ENCODE measurements at regions not wholly inside any gene's neighbourhood (a gene's known extent, or its start where the extent isn't known, plus 50 kb on each side); places are given as distances from the start of the nearest gene placed in this dataset.

DNA sequence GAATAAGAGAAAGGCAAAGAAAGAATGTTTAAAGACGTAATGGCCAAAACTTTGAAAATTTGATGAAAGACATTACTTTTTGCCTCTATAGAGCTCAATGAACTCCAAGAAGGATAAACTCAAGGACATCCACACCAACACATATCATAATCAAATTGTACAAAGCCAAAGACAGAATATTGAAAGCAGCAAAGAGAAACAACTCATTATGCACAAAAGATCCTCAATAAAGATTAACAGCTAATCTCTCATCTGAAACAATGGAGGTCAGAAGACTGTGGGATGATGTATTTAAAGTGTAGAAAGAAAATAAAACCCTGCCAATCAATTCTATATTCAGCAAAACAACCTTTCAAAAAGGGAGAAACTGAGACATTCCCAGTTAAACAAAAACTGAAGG lies 129.1 kb upstream of the TEX13D start:
- Histone ChIP-seq H3K36me3 (ENCODE audit: insufficient read depth, low read length) (no peaks in the 10 kb centered on the region), H3K4me2 (ENCODE audit: low read length) (no peak overlapping the region), H3K9ac (ENCODE audit: low read length) (no peak overlapping the region), H4K20me1 (ENCODE audit: insufficient read depth, low read length) (no peaks in the 10 kb centered on the region), H2AFZ (ENCODE audit: low read length) (no peak overlapping the region), H3F3A (ENCODE audit: insufficient read depth, low read length) (no peaks in the 10 kb centered on the region), H3K79me2 (ENCODE audit: insufficient read depth, low read length) (no peaks in the 10 kb centered on the region), H3K27ac (ENCODE audit: low read depth, low read length, poor library complexity, severe bottlenecking) (no peak overlapping the region), H3K4me3 (ENCODE audit: low read depth, low read length, poor library complexity, severe bottlenecking) (no peak overlapping the region), H3K27me3 (ENCODE audit: insufficient read depth, low read length) (no peaks in the 10 kb centered on the region), H3K4me1 (ENCODE audit: insufficient read depth, low read length, severe bottlenecking) (no peaks in the 10 kb centered on the region), H3K9me3 (ENCODE audit: low read length) (no peaks in the 10 kb centered on the region), H3K9me2 (ENCODE audit: low read depth, low read length) (no peaks in the 10 kb centered on the region)
- TF ChIP-seq EZH2 (IDR thresholded peaks at IDR 0.05; ENCODE audit: borderline replicate concordance, low read length) (no peak), CTCF (IDR thresholded peaks at IDR 0.05; ENCODE audit: low read length) (no peak)

GRCh38 chrX:124208660-124209059 lies 123.8 kb upstream of the TEX13D start:
- no peak overlapping the region for H2AFZ ChIP-seq (ENCODE audit: low read length)
- H3K27ac ChIP-seq (ENCODE audit: low read depth, low read length, poor library complexity, severe bottlenecking) = no peak overlapping the region
- no peak overlapping the region for H3K9ac ChIP-seq (ENCODE audit: low read length)
- no peak overlapping the region for H3K4me3 ChIP-seq (ENCODE audit: low read depth, low read length, poor library complexity, severe bottlenecking)
- no peaks in the 10 kb centered on the region for H3K9me2 ChIP-seq (ENCODE audit: low read depth, low read length)
- no peaks in the 10 kb centered on the region for H3K27me3 ChIP-seq (ENCODE audit: insufficient read depth, low read length)
- TF ChIP-seq EZH2 (IDR thresholded peaks at IDR 0.05; ENCODE audit: borderline replicate concordance, low read length) (no peak), CTCF (IDR thresholded peaks at IDR 0.05; ENCODE audit: low read length) (no peak)
- no peaks in the 10 kb centered on the region for H3K9me3 ChIP-seq (ENCODE audit: low read length)
- no peaks in the 10 kb centered on the region for H3K4me1 ChIP-seq (ENCODE audit: insufficient read depth, low read length, severe bottlenecking)
- H4K20me1 ChIP-seq (ENCODE audit: insufficient read depth, low read length) = no peaks in the 10 kb centered on the region
- no peak overlapping the region for H3K4me2 ChIP-seq (ENCODE audit: low read length)
- no peaks in the 10 kb centered on the region for H3F3A ChIP-seq (ENCODE audit: insufficient read depth, low read length)
- H3K36me3 ChIP-seq (ENCODE audit: insufficient read depth, low read length) = no peaks in the 10 kb centered on the region
- H3K79me2 ChIP-seq (ENCODE audit: insufficient read depth, low read length) = no peaks in the 10 kb centered on the region

DNA sequence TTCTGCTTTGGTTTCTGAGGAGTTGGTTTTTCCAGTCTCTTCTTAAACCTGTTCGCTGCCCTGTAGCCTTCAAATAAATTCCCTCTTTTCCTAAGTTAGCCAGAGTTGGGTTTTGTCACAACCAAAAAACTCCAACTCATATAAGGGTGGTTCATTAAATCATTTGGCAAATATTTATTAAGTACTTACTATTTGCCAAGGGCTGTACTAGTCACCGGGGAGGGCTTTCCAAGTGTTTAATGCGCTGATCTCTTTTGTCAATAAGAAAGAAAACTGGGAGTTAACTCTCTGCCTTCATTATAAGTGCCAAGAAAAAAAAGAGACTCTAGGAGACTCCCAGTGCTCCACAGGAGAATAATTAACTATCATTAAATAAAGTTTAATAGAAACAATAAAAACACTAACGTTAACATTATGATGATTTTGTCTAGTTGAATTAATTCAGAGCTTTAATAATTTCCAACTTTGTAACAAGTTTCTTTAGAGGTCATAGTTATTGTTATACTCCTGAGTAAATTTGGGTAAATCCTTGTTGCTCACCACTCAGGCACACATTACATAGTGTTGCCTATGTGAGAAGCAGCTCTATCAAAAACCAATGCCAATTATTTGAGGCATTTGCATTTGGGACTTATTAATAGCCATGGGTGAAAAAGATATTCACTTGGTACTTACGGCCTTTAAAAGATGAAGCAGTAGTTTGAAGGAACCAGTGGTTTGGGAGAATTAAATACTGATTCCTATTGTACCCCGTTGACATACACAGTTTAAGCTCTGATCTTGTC lies 122.5 kb upstream of the TEX13D start:
- H4K20me1 ChIP-seq (ENCODE audit: insufficient read depth, low read length) = no peaks in the 10 kb centered on the region

More for the DNA sequence above, 122.5 kb upstream of the TEX13D start:
- no peaks in the 10 kb centered on the region for H3K9me2 ChIP-seq (ENCODE audit: low read depth, low read length)
- TF ChIP-seq CTCF (IDR thresholded peaks at IDR 0.05; ENCODE audit: low read length) (no peak), EZH2 (IDR thresholded peaks at IDR 0.05; ENCODE audit: borderline replicate concordance, low read length) (no peak)
- no peaks in the 10 kb centered on the region for H3K4me1 ChIP-seq (ENCODE audit: insufficient read depth, low read length, severe bottlenecking)
- no peak overlapping the region for H3K4me3 ChIP-seq (ENCODE audit: low read depth, low read length, poor library complexity, severe bottlenecking)
- H3F3A ChIP-seq (ENCODE audit: insufficient read depth, low read length) = no peaks in the 10 kb centered on the region
- H3K27ac ChIP-seq (ENCODE audit: low read depth, low read length, poor library complexity, severe bottlenecking) = no peak overlapping the region
- H3K27me3 ChIP-seq (ENCODE audit: insufficient read depth, low read length) = no peaks in the 10 kb centered on the region
- H3K4me2 ChIP-seq (ENCODE audit: low read length) = no peak overlapping the region
- H3K9me3 ChIP-seq (ENCODE audit: low read length) = no peaks in the 10 kb centered on the region
- H2AFZ ChIP-seq (ENCODE audit: low read length) = no peak overlapping the region
- H3K79me2 ChIP-seq (ENCODE audit: insufficient read depth, low read length) = no peaks in the 10 kb centered on the region
- no peaks in the 10 kb centered on the region for H3K36me3 ChIP-seq (ENCODE audit: insufficient read depth, low read length)
- H3K9ac ChIP-seq (ENCODE audit: low read length) = no peak overlapping the region
